K562 (cell line): ENCODE measurements at regions not wholly inside any gene's neighbourhood (a gene's known extent, or its start where the extent isn't known, plus 50 kb on each side); places are given as distances from the start of the nearest gene placed in this dataset.

ENCODE experiments used
- ATAC-seq: fragments of 200-7000 bp; cut with Tn5 transposase; 3 replicates; pipeline ENCODE4 v1.9.1; 2020; ENCODE audit warnings: moderate library complexity
- BruUV-seq: library from RNA; stranded (reverse); fragments of 400-500 nt; replicated peaks from 2 replicates; lab custom pipeline; 2021; lab: Mats Ljungman, UMichigan
- CTCF ChIA-PET: fragments of 300-600 bp; formaldehyde crosslinking; extraction: SDS; loops from one replicate; lab custom pipeline; 2021; ENCODE audit warnings: low intra/inter-chr PET ratio; lab: Yijun Ruan, JAX
- POLR2A ChIA-PET: fragments of 300-600, 350-650 bp; sonication (Branson Sonifier 250); formaldehyde crosslinking; extraction: SDS; loops from one replicate; lab custom pipeline; 2021; ENCODE audit warnings: antibody characterized with exemption, inconsistent platforms; lab: Yijun Ruan, JAX
- DNase-seq, 4 experiments: peaks; one replicate each; pipeline versions ENCODE4 v3.0.0 to v3.0.0-alpha.2; 2011 to 2018; ENCODE audit warnings: low spot score in 3 of 4, mixed read lengths in 3 of 4; ENCODE audit errors: extremely low read depth in 1 of 4
- FAIRE-seq: peaks from 2 replicates; lab custom pipeline; 2011; peaks lifted over from hg19 to GRCh38; lab: Jason Lieb, UNC
- H2AFZ ChIP-seq: 2 replicates; pipeline ENCODE4 v1.6.0; 2011; ENCODE audit warnings: low read depth, low read length, control low read depth, inconsistent platforms
- H3K27ac ChIP-seq: fragments of 200-600 bp; 3 replicates; pipeline ENCODE4 v1.8.0; 2011; ENCODE audit warnings: low read depth, mild to moderate bottlenecking, control low read depth, inconsistent platforms, low read length, moderate library complexity, mixed read lengths; ENCODE audit errors: extremely low read depth
- H3K27me3 ChIP-seq, 2 experiments: fragments of 300-600 bp in 1 of 2; 2 replicates in 1 of 2; 3 replicates in 1 of 2; pipeline versions ENCODE4 v1.6.0 to v1.8.0; 2011; ENCODE audit warnings: inconsistent platforms in 2 of 2, low read length in 2 of 2, mild to moderate bottlenecking in 1 of 2, mixed read lengths in 1 of 2, moderate library complexity in 1 of 2; ENCODE audit not compliant: control insufficient read depth in 2 of 2, insufficient read depth in 2 of 2
- H3K36me3 ChIP-seq: fragments of 300-600 bp; 3 replicates; pipeline ENCODE4 v1.8.0; 2011; ENCODE audit warnings: mild to moderate bottlenecking, low read length, inconsistent platforms; ENCODE audit not compliant: control insufficient read depth, insufficient read depth
- H3K4me1 ChIP-seq, 2 experiments: fragments of 200-600 bp in 1 of 2; replicated peaks in 1 of 2; 2 replicates in 1 of 2; 3 replicates in 1 of 2; pipeline versions ENCODE4 v1.5.1 to v1.8.0; 2011; ENCODE audit warnings: inconsistent platforms in 2 of 2, low read length in 2 of 2, mild to moderate bottlenecking in 1 of 2, mixed read lengths in 1 of 2, moderate library complexity in 1 of 2; ENCODE audit not compliant: control insufficient read depth in 2 of 2, insufficient read depth in 2 of 2
- H3K4me2 ChIP-seq: 2 replicates; pipeline ENCODE4 v1.6.1; 2011; ENCODE audit warnings: low read length, control low read depth, inconsistent platforms, mixed read lengths; ENCODE audit not compliant: insufficient read depth
- H3K4me3 ChIP-seq: fragments of 200-600 bp; sonication (generic), shearing (Covaris generic); 2 replicates; pipeline ENCODE4 v1.5.1; 2016; ENCODE audit warnings: control low read depth, inconsistent platforms
- H3K79me2 ChIP-seq: fragments of 200-600 bp; 3 replicates; pipeline ENCODE4 v1.8.0; 2011; ENCODE audit warnings: low read length, inconsistent platforms; ENCODE audit not compliant: control insufficient read depth, insufficient read depth
- H3K9ac ChIP-seq, 2 experiments: 2 replicates each; pipeline versions ENCODE4 v1.6.0 to v1.6.1; 2011; ENCODE audit warnings: low read depth in 2 of 2, low read length in 2 of 2, control low read depth in 1 of 2, inconsistent platforms in 1 of 2, mild to moderate bottlenecking in 1 of 2, mixed read lengths in 1 of 2; ENCODE audit not compliant: insufficient read depth in 1 of 2
- H3K9me1 ChIP-seq: one replicate; pipeline ENCODE4 v1.6.0; 2011; ENCODE audit warnings: inconsistent platforms, mild to moderate bottlenecking, low read length, moderate library complexity; ENCODE audit not compliant: control insufficient read depth, insufficient read depth
- H3K9me3 ChIP-seq: replicated peaks from 2 replicates; pipeline ENCODE4 v1.5.1; 2011; ENCODE audit warnings: low read depth, low read length, inconsistent platforms; ENCODE audit not compliant: control insufficient read depth, insufficient read depth
- H4K20me1 ChIP-seq: replicated peaks from 2 replicates; pipeline ENCODE4 v1.6.1; 2011; ENCODE audit warnings: low read length, inconsistent platforms, mixed read lengths; ENCODE audit not compliant: control insufficient read depth, insufficient read depth
- ATF3 ChIP-seq, 2 experiments: fragments of 450-650 bp in 1 of 2; sonication (generic) in 1 of 2; formaldehyde crosslinking in 1 of 2; IDR thresholded peaks in 1 of 2; conservative IDR thresholded peaks in 1 of 2; 2 replicates each; pipeline versions ENCODE4 v1.6.1 to v1.8.1; 2016 to 2023; ENCODE audit warnings: mild to moderate bottlenecking in 2 of 2, moderate library complexity in 2 of 2, inconsistent platforms in 1 of 2, missing genetic modification reagents in 1 of 2
- BHLHE40 ChIP-seq: IDR thresholded peaks from 2 replicates; pipeline ENCODE4 v1.6.1; 2011; ENCODE audit warnings: low read length, improper control_type of control experiment
- C11orf30 ChIP-seq: fragments of 450-650 bp; IDR thresholded peaks from 2 replicates; pipeline ENCODE4 v1.6.1; 2016; ENCODE audit warnings: low read depth, mild to moderate bottlenecking
- CBX8 ChIP-seq: fragments of 200-600 bp; sonication (generic); IDR thresholded peaks from 2 replicates; pipeline ENCODE4 v1.6.1; 2012; ENCODE audit warnings: borderline replicate concordance, mixed run types, low read depth, mild to moderate bottlenecking, moderate library complexity, mixed read lengths, low read length, control low read depth, inconsistent platforms; ENCODE audit not compliant: poor library complexity, severe bottlenecking; ENCODE audit errors: extremely low read depth
- E2F1 ChIP-seq: sonication (generic); formaldehyde crosslinking; IDR thresholded peaks from 2 replicates; pipeline ENCODE4 v1.8.1; 2023; ENCODE audit warnings: mild to moderate bottlenecking, missing genetic modification reagents, moderate library complexity
- NFIX ChIP-seq: fragments of 250-450 bp; sonication (Bioruptor Pico); IDR thresholded peaks from 2 replicates; pipeline ENCODE4 v1.4.0; 2020; ENCODE audit warnings: low read depth, mild to moderate bottlenecking, moderate library complexity
- NRF1 ChIP-seq, 2 experiments: fragments of 450-650 bp; IDR thresholded peaks in 1 of 2; conservative IDR thresholded peaks in 1 of 2; 2 replicates each; pipeline ENCODE4 v1.6.1; 2014; ENCODE audit warnings: mild to moderate bottlenecking in 2 of 2
- PTTG1 ChIP-seq: fragments of 450-650 bp; IDR thresholded peaks from 2 replicates; pipeline ENCODE4 v1.6.1; 2016; ENCODE audit warnings: low read depth, mild to moderate bottlenecking, missing genetic modification characterization, missing compliant biosample characterization
- SRF ChIP-seq, 2 experiments: fragments of 250-450, 450-650 bp in 1 of 2; sonication (Bioruptor Pico) in 1 of 2; sonication (generic) in 1 of 2; formaldehyde crosslinking; IDR thresholded peaks; 2 replicates each; pipeline versions ENCODE4 v1.5.0 to v1.5.1; 2020 to 2022; ENCODE audit warnings: mild to moderate bottlenecking in 1 of 2, missing genetic modification reagents in 1 of 2
- ZC3H8 ChIP-seq: fragments of 450-650 bp; IDR thresholded peaks from 2 replicates; pipeline ENCODE4 v1.6.1; 2017
- ZFP91 ChIP-seq: sonication (generic); formaldehyde crosslinking; IDR thresholded peaks from 2 replicates; pipeline ENCODE4 v1.8.0; 2022; ENCODE audit warnings: mild to moderate bottlenecking, missing genetic modification reagents
- ZNF124 ChIP-seq: sonication (generic); formaldehyde crosslinking; IDR thresholded peaks from 2 replicates; pipeline ENCODE4 v1.8.1; 2022; ENCODE audit warnings: missing genetic modification reagents
- ZNF175 ChIP-seq: fragments of 200-800 bp; sonication (Bioruptor generic); IDR thresholded peaks from 2 replicates; pipeline ENCODE4 v1.6.1; 2016; ENCODE audit warnings: low read depth, mild to moderate bottlenecking, missing genetic modification characterization, missing compliant biosample characterization
- ZNF274 ChIP-seq: IDR thresholded peaks from 2 replicates; pipeline ENCODE4 v1.6.1; 2011; ENCODE audit warnings: low read depth, mild to moderate bottlenecking, low read length, moderate library complexity, borderline replicate concordance
- ZNF324 ChIP-seq: fragments of 250-450 bp; sonication (Bioruptor Pico); IDR thresholded peaks from 2 replicates; pipeline ENCODE4 v1.4.0; 2020; ENCODE audit warnings: mild to moderate bottlenecking
- ZNF398 ChIP-seq: fragments of 250-450 bp; sonication (Bioruptor Pico); IDR thresholded peaks from 2 replicates; pipeline ENCODE4 v1.8.0; 2021; ENCODE audit warnings: moderate library complexity, mild to moderate bottlenecking, inconsistent platforms
- ZNF699 ChIP-seq: fragments of 250-450 bp; sonication (Bioruptor Pico); IDR thresholded peaks from 2 replicates; pipeline ENCODE4 v1.8.0; 2021; ENCODE audit warnings: mild to moderate bottlenecking, moderate library complexity; ENCODE audit not compliant: insufficient replicate concordance
- ZNF75A ChIP-seq: fragments of 450-650 bp; formaldehyde crosslinking; IDR thresholded peaks from 2 replicates; pipeline ENCODE4 v1.4.0; 2020; ENCODE audit warnings: mild to moderate bottlenecking
- WGBS: fragments of 100-300 bp; shearing (Covaris generic); methylation state at CpG from one replicate; pipeline ENCODE4 v1.1.6; 2016; ENCODE audit warnings: low coverage, mixed read lengths; ENCODE audit not compliant: insufficient coverage; ENCODE audit errors: missing lambda C conversion rate; 5-methylcytosine and 5-hydroxymethylcytosine counted together
- in situ Hi-C: fragments of 300-500 bp; cut with MboI; formaldehyde crosslinking; loops from 4 replicates; pipeline ENCODE4 v1.15.0; 2018; ENCODE audit warnings: inconsistent platforms, mixed read lengths
- intact Hi-C: fragments of 100-400 bp; cut with micrococcal nuclease; formaldehyde crosslinking; loops from 2 replicates; pipeline ENCODE4 v1.14.2; 2022

- Histone ChIP-seq H3K4me2 (no peak overlapping the region), H3K9ac (no peak overlapping the region), H3K79me2 (no peaks in the 10 kb centered on the region), H3K4me3 (no peak overlapping the region), H3K4me1 (no peaks in the 10 kb centered on the region), H3K27me3 (no peaks in the 10 kb centered on the region), H2AFZ (no peak overlapping the region), H3K9me1 (no peaks in the 10 kb centered on the region), H3K36me3 (no peaks in the 10 kb centered on the region), H3K9me3 (no peaks in the 10 kb centered on the region), H4K20me1 (no peaks in the 10 kb centered on the region), H3K27ac (no peak overlapping the region)
- TF ChIP-seq ZNF324 (CRISPR knock-in tag) (no peak), ZFP91 (no peak), ZNF274 (no peak), ZNF699 (no peak), SRF (CRISPR knock-in tag; IDR thresholded peaks at IDR 0.05) (no peak), CBX8 (no peak), C11orf30 (no peak), ZNF124 (CRISPR knock-in tag) (no peak), E2F1 (CRISPR knock-in tag) (no peak), ZNF175 (no peak), ATF3 (IDR thresholded peaks at IDR 0.05) (no peak), ATF3 (CRISPR knock-in tag; conservative IDR thresholded peaks at IDR 0.05) (no peak), ZNF75A (no peak), BHLHE40 (no peak), ZC3H8 (no peak), NRF1 (conservative IDR thresholded peaks at IDR 0.05 in 1 of 2, IDR thresholded peaks at IDR 0.05 in 1 of 2) (no peak), PTTG1 (tag) (no peak), ZNF398 (no peak), NFIX (CRISPR knock-in tag) (no peak)
- FAIRE-seq (no peak), ATAC-seq (no peak), DNase-seq (no peak)
- no TSS peak for BruUV-seq
- in situ Hi-C loops (no loop called here), intact Hi-C loops (no loop called here)
- WGBS, result 1% methylated on average over 5 of the region's 5 CpGs
- ChIA-PET POLR2A (no interaction called here), CTCF (no interaction called here)
Observed at GRCh38 chr3:145411605-145412004, 749.4 kb downstream of the PLOD2 start.
